Heart left ventricle (tissue), 16 donors: ENCODE measurements at regions not wholly inside any gene's neighbourhood (a gene's known extent, or its start where the extent isn't known, plus 50 kb on each side); places are given as distances from the start of the nearest gene placed in this dataset.

ENCODE experiments used
- ATAC-seq, 4 donors: fragments of 200-7000 bp; cut with Tn5 transposase; one replicate each; pipeline ENCODE4 v1.9.1; 2020 to 2022; ENCODE audit warnings: moderate library complexity in 4 of 4, mild to moderate bottlenecking in 3 of 4, moderate number of reproducible peaks in 1 of 4
- DNase-seq, 5 donors: peaks; one replicate each; pipeline ENCODE4 v3.0.0-alpha.2; 2020
- H3K27ac ChIP-seq, 12 donors: fragments of 200-600 bp; sonication (generic) in 4 of 12; one replicate each; pipeline versions ENCODE4 v1.5.0 to v1.8.0; 2016 to 2022; ENCODE audit warnings: mild to moderate bottlenecking in 2 of 12
- H3K27me3 ChIP-seq, 9 donors: fragments of 200-600 bp; sonication (generic) in 2 of 9; one replicate each; pipeline versions ENCODE4 v1.5.1 to v1.8.0; 2016 to 2022; ENCODE audit warnings: mild to moderate bottlenecking in 3 of 9
- H3K36me3 ChIP-seq, 9 donors: fragments of 200-600 bp; sonication (generic) in 2 of 9; one replicate each; pipeline versions ENCODE4 v1.5.0 to v1.8.0; 2018 to 2022; ENCODE audit warnings: mild to moderate bottlenecking in 2 of 9
- H3K4me1 ChIP-seq, 12 donors: fragments of 200-600 bp; sonication (generic) in 4 of 12; one replicate each; pipeline versions ENCODE4 v1.5.0 to v1.8.0; 2016 to 2022; ENCODE audit warnings: mild to moderate bottlenecking in 3 of 12
- H3K4me3 ChIP-seq, 12 donors: fragments of 200-600 bp; sonication (generic) in 4 of 12; one replicate each; pipeline versions ENCODE4 v1.5.0 to v1.8.0; 2017 to 2022; ENCODE audit warnings: mild to moderate bottlenecking in 9 of 12, moderate library complexity in 4 of 12
- H3K9me3 ChIP-seq, 12 donors: fragments of 200-600 bp; sonication (generic) in 4 of 12; one replicate each; pipeline versions ENCODE4 v1.5.0 to v1.8.0; 2016 to 2022; ENCODE audit warnings: mild to moderate bottlenecking in 1 of 12
- CTCF ChIP-seq, 12 donors: fragments of 200-600 bp; sonication (generic) in 4 of 12; IDR thresholded peaks; one replicate each; pipeline versions ENCODE4 v1.5.0 to v1.8.0; 2018 to 2022; ENCODE audit warnings: antibody characterized with exemption in 12 of 12, mild to moderate bottlenecking in 5 of 12
- POLR2A ChIP-seq, 2 donors: fragments of 450-650 bp; IDR thresholded peaks; one replicate each; pipeline ENCODE4 v1.6.1; 2017; ENCODE audit warnings: antibody characterized with exemption in 2 of 2, mild to moderate bottlenecking in 2 of 2, moderate library complexity in 2 of 2
- WGBS, 4 donors: extraction: QIAGEN DNeasy Blood & Tissue Kit in 2 of 4; methylation state at CpG; one replicate each; pipeline versions ENCODE4 v1.1.5 to v1.1.7; 2013 to 2018; 5-methylcytosine and 5-hydroxymethylcytosine counted together
- intact Hi-C, 10 donors: fragments of 100-400 bp; cut with DNase I; formaldehyde crosslinking; loops; one replicate each; pipeline versions ENCODE4 v1.11.1 to v1.14.2; 2022
- donor health status: ischemic (EF 13 %, LVEDD 7.1; RV severe dilation, severe dysfunction).
- donor health status: healthy with polysubstance abuse.
- donor health status: DM: no; HTN: yes; CAD: no.
- donor health status: DM: no; HTN: no; CAD: no.
- donor health status: ischemic (EF 25% LVEDD 6.9; RV normal size, moderate dysfunction).
- donor health status: ischemic (EF 25% LVEDD 5.7; RV mildly dilated, moderate dysfunction).
- donor health status: healthy.
- donor health status: DM: yes; HTN: yes; CAD: no.
- donor health status: ischemic (EF 35%, LVEDD 5.7; RV mildly dilated, moderate dysfunction).
- donor health status: nonischemic (EF 11% LVEDD 7.7; RV severe dilation, severe dysfunction).
- donor health status: DM: yes; HTN: yes; CAD: no.
- donor health status: PGD.
- donor health status: ischemic (EF 29% LVEDD 5.4; RV normal size, mild dysfunction).
- donor health status: nonischemic (EF 23%, LVEDD 6.1; RV moderate dilation, normal function).

DNA sequence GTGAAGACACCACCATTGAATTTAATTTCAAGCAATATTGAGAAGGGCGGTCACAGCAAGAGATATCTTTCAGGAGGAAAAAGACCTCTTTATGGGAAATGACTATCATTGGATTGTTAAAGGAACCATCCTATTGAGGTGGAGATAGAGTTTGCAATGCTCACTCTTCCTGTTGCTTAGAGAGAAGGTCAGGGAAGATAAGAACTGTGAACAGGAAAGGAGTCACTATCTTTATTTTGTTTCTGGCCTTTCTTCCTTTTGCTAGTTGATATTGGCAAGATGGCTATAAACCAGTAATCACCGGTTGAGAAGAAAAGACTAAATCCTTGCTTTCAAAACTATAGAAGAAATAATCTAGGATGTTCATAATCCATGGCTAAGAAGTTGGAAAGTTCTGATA, 112.1 kb upstream of the TMEM108 start:
- no peaks in the 10 kb centered on the region for H3K4me1 ChIP-seq
- intact Hi-C loops: no loop called here
- ATAC-seq (no peak), DNase-seq (no peak)
- no peaks in the 10 kb centered on the region for H3K27me3 ChIP-seq
- WGBS, 4 donors: 45 to 59% (median 52%) methylated on average over 2 of the region's 2 CpGs
- TF ChIP-seq POLR2A (IDR thresholded peaks at IDR 0.05) (no peak), CTCF (IDR thresholded peaks at IDR 0.05) (no peak)
- no peaks in the 10 kb centered on the region for H3K9me3 ChIP-seq
- no peak overlapping the region for H3K4me3 ChIP-seq
- no peaks in the 10 kb centered on the region for H3K36me3 ChIP-seq
- no peak overlapping the region for H3K27ac ChIP-seq

DNA sequence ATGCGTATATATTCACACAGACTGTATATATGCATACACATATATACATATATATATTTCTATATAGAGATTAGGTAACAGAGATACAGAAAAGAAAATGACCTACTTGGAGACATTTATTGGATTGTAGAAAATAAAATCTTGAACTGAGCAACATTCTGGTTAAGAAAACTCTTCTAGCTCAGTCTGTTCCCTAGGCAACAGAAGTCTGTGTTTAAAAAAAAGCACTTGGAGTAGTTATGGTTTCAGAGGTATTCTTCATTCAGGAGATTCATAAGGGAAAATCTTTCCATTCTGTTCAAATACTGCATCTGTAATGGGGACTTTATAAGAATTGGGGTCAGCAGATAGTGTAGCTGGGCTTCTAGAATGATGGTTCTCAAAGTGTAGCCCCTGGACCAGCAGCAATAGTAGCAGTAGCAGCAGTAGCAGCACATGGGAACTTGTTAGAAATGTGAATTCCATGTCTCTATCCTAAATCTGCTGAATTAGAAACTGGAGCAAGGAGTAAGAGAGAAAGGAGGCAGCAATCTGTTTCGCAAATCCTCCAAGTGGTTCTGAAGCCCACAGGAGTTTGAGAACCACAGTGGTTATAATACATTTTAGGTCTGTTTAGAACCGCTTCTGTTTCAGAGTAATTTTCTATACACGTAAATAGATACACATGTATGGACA, 112.8 kb upstream of the TMEM108 start:
- H3K27me3 ChIP-seq: no peaks in the 10 kb centered on the region

GRCh38 chr3:132916096-132916495, 122.1 kb upstream of the TMEM108 start:
- Histone ChIP-seq H3K4me1 (no peaks in the 10 kb centered on the region), H3K36me3 (no peaks in the 10 kb centered on the region), H3K9me3 (peaks cover 0 to 19% (median 0%) of the 10 kb centered on the region in 12 donors), H3K4me3 (no peak overlapping the region), H3K27me3 (no peaks in the 10 kb centered on the region), H3K27ac (no peak overlapping the region)
- intact Hi-C loops: no loop called here
- WGBS, 4 donors: 79 to 90% (median 84%) methylated on average over 1 of the region's 1 CpG
- TF ChIP-seq POLR2A (IDR thresholded peaks at IDR 0.05): no peak
- TF ChIP-seq CTCF (IDR thresholded peaks at IDR 0.05): no peak
- DNase-seq (no peak), ATAC-seq (no peak)

More for the DNA sequence above, 112.8 kb upstream of the TMEM108 start:
- no peak for ATAC-seq
- Histone ChIP-seq H3K4me3 (no peak overlapping the region), H3K27ac (no peak overlapping the region), H3K9me3 (no peaks in the 10 kb centered on the region), H3K4me1 (no peaks in the 10 kb centered on the region), H3K36me3 (no peaks in the 10 kb centered on the region)
- TF ChIP-seq POLR2A (IDR thresholded peaks at IDR 0.05): no peak
- TF ChIP-seq CTCF (IDR thresholded peaks at IDR 0.05): no peak
- intact Hi-C loops: no loop called here
- 89 to 91% (median 89%) methylated on average over 4 of the region's 4 CpGs for WGBS, 4 donors
- DNase-seq: no peak

DNA sequence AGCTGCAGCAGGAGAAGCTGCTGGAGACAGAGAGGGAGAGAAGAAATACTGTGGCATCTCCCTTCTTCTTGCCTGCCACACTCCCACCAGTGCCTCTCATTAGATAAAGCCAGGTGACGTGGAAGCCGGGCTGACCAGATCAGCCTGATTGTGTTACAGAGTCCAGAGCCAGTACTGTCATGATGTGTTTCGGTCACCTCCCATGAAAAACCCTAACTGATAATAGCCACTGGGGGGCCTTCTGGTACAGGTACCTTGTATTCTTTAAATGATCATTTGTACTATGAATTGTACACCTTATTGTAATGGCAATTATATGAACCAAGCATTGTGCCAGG, 125.8 kb upstream of the TMEM108 start:
- Histone ChIP-seq H3K4me3 (no peak overlapping the region), H3K27ac (peak overlapping the region in 1 of 12 donors; percentile 66)
- intact Hi-C loops: no loop called here

More for the DNA sequence above, 125.8 kb upstream of the TMEM108 start:
- TF ChIP-seq POLR2A (IDR thresholded peaks at IDR 0.05) (no peak), CTCF (IDR thresholded peaks at IDR 0.05) (no peak)
- peaks cover 0 to 19% (median 0%) of the 10 kb centered on the region in 12 donors for H3K9me3 ChIP-seq
- no peaks in the 10 kb centered on the region for H3K36me3 ChIP-seq
- WGBS, 4 donors: 64 to 75% (median 72%) methylated on average over 3 of the region's 3 CpGs
- no peaks in the 10 kb centered on the region for H3K4me1 ChIP-seq
- H3K27me3 ChIP-seq: no peaks in the 10 kb centered on the region
- DNase-seq (no peak), ATAC-seq (no peak)
